IMR-90 (cell line): ENCODE measurements at regions not wholly inside any gene's neighbourhood (a gene's known extent, or its start where the extent isn't known, plus 50 kb on each side); places are given as distances from the start of the nearest gene placed in this dataset.
A peak's percentile ranks its signal among the peaks of the same experiment; 100 is the strongest.

Experiments
- ATAC-seq: fragments of 200-7000 bp; cut with Tn5 transposase; 2 replicates; pipeline ENCODE4 v1.9.1; 2020; ENCODE audit warnings: low read depth, mild to moderate bottlenecking, moderate library complexity
- BruUV-seq: library from RNA; stranded (reverse); fragments of 400-500 nt; replicated peaks from 2 replicates; lab custom pipeline; 2021; lab: Mats Ljungman, UMichigan
- CTCF ChIA-PET: fragments of 300-600 bp; formaldehyde crosslinking; extraction: SDS; loops from one replicate; lab custom pipeline; 2021; ENCODE audit warnings: antibody characterized with exemption; lab: Yijun Ruan, JAX
- POLR2A ChIA-PET: fragments of 300-600 bp; sonication (Branson Sonifier 250); formaldehyde crosslinking; loops from one replicate; lab custom pipeline; 2022; ENCODE audit warnings: antibody characterized with exemption; ENCODE audit not compliant: unreplicated experiment; lab: Charles Lee
- DNase-seq: peaks from one replicate; pipeline ENCODE4 v3.0.0; 2013
- H2AFZ ChIP-seq: replicated peaks from 2 replicates; pipeline ENCODE3; 2013; ENCODE audit warnings: low read length, mild to moderate bottlenecking; ENCODE audit not compliant: poor library complexity
- H2AK5ac ChIP-seq: 2 replicates; pipeline ENCODE4 v1.6.1; 2013; ENCODE audit warnings: low read depth, low read length, inconsistent platforms
- H2AK9ac ChIP-seq: replicated peaks from 2 replicates; pipeline ENCODE3; 2013; ENCODE audit warnings: mild to moderate bottlenecking, low read depth, low read length, moderate library complexity; ENCODE audit not compliant: poor library complexity
- H2BK120ac ChIP-seq: 2 replicates; pipeline ENCODE4 v1.6.1; 2013; ENCODE audit warnings: low read depth, low read length, inconsistent platforms
- H2BK15ac ChIP-seq: 3 replicates; pipeline ENCODE4 v1.6.1; 2013; ENCODE audit warnings: low read depth, low read length, inconsistent platforms
- H2BK20ac ChIP-seq: 2 replicates; pipeline ENCODE4 v1.6.1; 2013; ENCODE audit warnings: low read depth, mild to moderate bottlenecking, inconsistent platforms, low read length, moderate library complexity
- H2BK5ac ChIP-seq: 2 replicates; pipeline ENCODE4 v1.6.1; 2013; ENCODE audit warnings: mild to moderate bottlenecking, low read depth, low read length, inconsistent platforms; ENCODE audit not compliant: poor library complexity, severe bottlenecking
- H3K14ac ChIP-seq: replicated peaks from 2 replicates; pipeline ENCODE4 v1.6.1; 2013; ENCODE audit warnings: low read depth, low read length, inconsistent platforms
- H3K18ac ChIP-seq: 2 replicates; pipeline ENCODE4 v1.6.1; 2013; ENCODE audit warnings: low read depth, low read length, control low read depth
- H3K23ac ChIP-seq: 2 replicates; pipeline ENCODE4 v1.6.1; 2013; ENCODE audit warnings: low read depth, low read length, inconsistent platforms
- H3K27ac ChIP-seq: 2 replicates; pipeline ENCODE4 v1.5.1; 2013; ENCODE audit warnings: mild to moderate bottlenecking, control low read depth, low read length; ENCODE audit not compliant: insufficient read depth
- H3K27me3 ChIP-seq: 2 replicates; pipeline ENCODE4 v1.6.1; 2013; ENCODE audit warnings: low read length; ENCODE audit not compliant: control insufficient read depth, insufficient read depth
- H3K36me3 ChIP-seq: 2 replicates; pipeline ENCODE4 v1.6.1; 2013; ENCODE audit warnings: low read length, mixed read lengths; ENCODE audit not compliant: control insufficient read depth, insufficient read depth
- H3K4ac ChIP-seq: 2 replicates; pipeline ENCODE4 v1.6.1; 2013; ENCODE audit warnings: low read depth, low read length, inconsistent platforms
- H3K4me1 ChIP-seq: 2 replicates; pipeline ENCODE4 v1.6.1; 2013; ENCODE audit warnings: low read length, mixed read lengths; ENCODE audit not compliant: control insufficient read depth, insufficient read depth
- H3K4me2 ChIP-seq: 2 replicates; pipeline ENCODE4 v1.6.1; 2013; ENCODE audit warnings: low read depth, mild to moderate bottlenecking, control low read depth, low read length, moderate library complexity
- H3K4me3 ChIP-seq: 2 replicates; pipeline ENCODE4 v1.5.1; 2013; ENCODE audit warnings: low read depth, mild to moderate bottlenecking, control low read depth, low read length, moderate library complexity; ENCODE audit not compliant: insufficient read depth
- H3K56ac ChIP-seq: 2 replicates; pipeline ENCODE4 v1.6.1; 2013; ENCODE audit warnings: low read length, inconsistent platforms; ENCODE audit not compliant: insufficient read depth; ENCODE audit errors: extremely low read depth
- H3K79me1 ChIP-seq, 2 experiments: 2 replicates each; pipeline ENCODE4 v1.6.1; 2013; ENCODE audit warnings: low read length in 2 of 2, inconsistent platforms in 1 of 2, low read depth in 1 of 2
- H3K9ac ChIP-seq: 2 replicates; pipeline ENCODE4 v1.6.1; 2013; ENCODE audit warnings: low read depth, low read length, control low read depth
- H3K9me1 ChIP-seq: 2 replicates; pipeline ENCODE4 v1.6.1; 2013; ENCODE audit warnings: low read length, inconsistent platforms; ENCODE audit not compliant: insufficient read depth
- H3K9me3 ChIP-seq: 2 replicates; pipeline ENCODE4 v1.6.1; 2013; ENCODE audit warnings: low read length; ENCODE audit not compliant: control insufficient read depth, insufficient read depth
- H4K20me1 ChIP-seq: 2 replicates; pipeline ENCODE4 v1.6.1; 2013; ENCODE audit warnings: low read length, inconsistent platforms; ENCODE audit not compliant: insufficient read depth
- H4K5ac ChIP-seq: 2 replicates; pipeline ENCODE4 v1.6.1; 2013; ENCODE audit warnings: mild to moderate bottlenecking, low read depth, low read length, control low read depth
- H4K8ac ChIP-seq, 2 experiments: 2 replicates each; pipeline ENCODE4 v1.6.1; 2013; ENCODE audit warnings: low read depth in 2 of 2, low read length in 2 of 2, control low read depth in 1 of 2, inconsistent platforms in 1 of 2
- H4K91ac ChIP-seq: 2 replicates; pipeline ENCODE4 v1.6.1; 2013; ENCODE audit warnings: low read depth, low read length, inconsistent platforms; ENCODE audit not compliant: insufficient read depth
- BHLHE40 ChIP-seq: fragments of 150-350 bp; IDR thresholded peaks from 2 replicates; pipeline ENCODE4 v1.6.1; 2016; ENCODE audit warnings: mild to moderate bottlenecking, low read depth, low read length
- CEBPB ChIP-seq: IDR thresholded peaks from 2 replicates; pipeline ENCODE4 v1.6.1; 2012; ENCODE audit warnings: low read depth, low read length, improper control_type of control experiment
- CHD1 ChIP-seq: IDR thresholded peaks from 2 replicates; pipeline ENCODE4 v1.6.1; 2012; ENCODE audit warnings: low read depth, low read length, improper control_type of control experiment
- FOS ChIP-seq: fragments of 150-350 bp; IDR thresholded peaks from 2 replicates; pipeline ENCODE4 v1.6.1; 2016; ENCODE audit warnings: low read depth, low read length
- MAFK ChIP-seq: IDR thresholded peaks from 2 replicates; pipeline ENCODE4 v1.6.1; 2012; ENCODE audit warnings: low read depth, low read length, improper control_type of control experiment
- MAZ ChIP-seq: IDR thresholded peaks from 2 replicates; pipeline ENCODE4 v1.6.1; 2012; ENCODE audit warnings: low read depth, mild to moderate bottlenecking, low read length, improper control_type of control experiment, moderate library complexity, borderline replicate concordance
- MXI1 ChIP-seq: IDR thresholded peaks from 2 replicates; pipeline ENCODE4 v1.6.1; 2012; ENCODE audit warnings: low read depth, mild to moderate bottlenecking, low read length, moderate library complexity, borderline replicate concordance
- NFE2L2 ChIP-seq: fragments of 150-350 bp; IDR thresholded peaks from 2 replicates; pipeline ENCODE4 v1.6.1; 2016; ENCODE audit warnings: low read depth, mild to moderate bottlenecking, low read length
- POLR2A ChIP-seq: IDR thresholded peaks from 2 replicates; pipeline ENCODE4 v1.6.1; 2012; ENCODE audit warnings: mild to moderate bottlenecking, low read depth, low read length
- RAD21 ChIP-seq: IDR thresholded peaks from 2 replicates; pipeline ENCODE4 v1.6.1; 2012; ENCODE audit warnings: low read length, improper control_type of control experiment
- RCOR1 ChIP-seq: IDR thresholded peaks from 2 replicates; pipeline ENCODE4 v1.6.1; 2012; ENCODE audit warnings: mild to moderate bottlenecking, low read length, improper control_type of control experiment; ENCODE audit not compliant: insufficient replicate concordance
- RFX5 ChIP-seq: IDR thresholded peaks from 2 replicates; pipeline ENCODE4 v1.8.0; 2012; ENCODE audit warnings: low read depth, mild to moderate bottlenecking, low read length, moderate library complexity
- SMC3 ChIP-seq: fragments of 150-350 bp; IDR thresholded peaks from 2 replicates; pipeline ENCODE4 v1.6.1; 2016; ENCODE audit warnings: low read depth, mild to moderate bottlenecking, antibody characterized with exemption, low read length, moderate library complexity
- WGBS, 2 experiments: methylation state at CpG; one replicate each; pipeline versions ENCODE4 v1.1.5 to v1.1.7; 2013; ENCODE audit warnings: missing lambda C conversion rate in 2 of 2; ENCODE audit not compliant: insufficient read length in 1 of 2; ENCODE audit errors: extremely low coverage in 2 of 2; 5-methylcytosine and 5-hydroxymethylcytosine counted together
- dilution Hi-C: fragments of 300-500 bp; cut with HindIII; formaldehyde crosslinking; loops from one replicate; pipeline ENCODE4 v1.14.3; 2018; ENCODE audit warnings: low sequenced_read_pairs; ENCODE audit not compliant: unreplicated experiment
- in situ Hi-C: fragments of 300-500 bp; cut with MboI; formaldehyde crosslinking; loops from 3 replicates; pipeline ENCODE4 v1.14.3; 2019; ENCODE audit warnings: low sequenced_read_pairs, inconsistent platforms, mixed read lengths
- intact Hi-C: fragments of 100-400 bp; cut with micrococcal nuclease; formaldehyde crosslinking; loops from 2 replicates; pipeline ENCODE4 v1.10.0; 2022
- TF ChIP-seq, protein P1 (sequence below): fragments of 150-350 bp; IDR thresholded peaks from 2 replicates; pipeline ENCODE4 v1.6.1; 2017; ENCODE audit warnings: mild to moderate bottlenecking, antibody characterized with exemption, low read length, low read depth
- TF ChIP-seq, protein P2 (sequence below): fragments of 150-350 bp; IDR thresholded peaks from 2 replicates; pipeline ENCODE4 v1.6.1; 2016; ENCODE audit warnings: low read depth, mild to moderate bottlenecking, low read length, moderate library complexity, borderline replicate concordance
- TF ChIP-seq, protein P3 (sequence below): conservative IDR thresholded peaks from 2 replicates; pipeline ENCODE4 v1.5.1; 2012; ENCODE audit warnings: mild to moderate bottlenecking, low read depth, low read length, improper control_type of control experiment

DNA sequence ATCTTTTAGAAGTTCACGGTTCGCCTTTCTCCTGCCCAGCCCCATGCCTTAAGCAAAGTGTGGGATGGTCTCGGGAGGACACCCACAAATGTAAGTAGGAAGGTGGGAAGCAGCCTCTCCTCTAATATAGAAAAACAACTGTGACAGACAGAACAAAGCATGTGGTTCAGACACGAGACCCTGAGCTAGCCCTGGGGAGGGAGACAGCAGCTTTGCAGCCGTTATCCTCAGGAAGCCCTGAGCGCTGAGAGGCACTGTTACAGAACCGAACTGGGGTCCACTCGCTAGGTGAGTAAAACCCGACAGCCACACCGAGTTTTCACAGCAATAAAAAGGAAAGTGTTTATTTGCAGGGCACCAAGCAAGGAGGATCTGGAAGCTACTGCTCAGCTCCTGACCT, 210.6 kb downstream of the UQCRFS1 start:
- intact Hi-C loops (no loop called here), in situ Hi-C loops (no loop called here)

More for the DNA sequence above, 210.6 kb downstream of the UQCRFS1 start:
- ChIA-PET POLR2A (no interaction called here), CTCF (no interaction called here)
- Histone ChIP-seq H4K5ac (no peak overlapping the region), H3K4ac (no peak overlapping the region), H4K20me1 (no peaks in the 10 kb centered on the region), H3K27ac (no peak overlapping the region), H3K18ac (no peak overlapping the region), H2AK5ac (no peak overlapping the region), H2AFZ (peak overlapping the region; percentile 16), H3K4me2 (no peak overlapping the region), H3K9ac (no peak overlapping the region), H3K4me3 (no peak overlapping the region), H3K79me1 (no peaks in the 10 kb centered on the region), H2AK9ac (no peak overlapping the region), H3K9me1 (no peaks in the 10 kb centered on the region), H2BK20ac (no peak overlapping the region), H2BK120ac (no peak overlapping the region), H3K14ac (no peak overlapping the region), H3K36me3 (no peaks in the 10 kb centered on the region), H2BK15ac (no peak overlapping the region), H3K4me1 (no peaks in the 10 kb centered on the region), H4K8ac (no peak overlapping the region), H4K91ac (no peak overlapping the region), H3K56ac (no peak overlapping the region), H3K27me3 (no peaks in the 10 kb centered on the region; the same call in 1 of the 2 replicates), H3K9me3 (no peaks in the 10 kb centered on the region; the same call in 1 of the 2 replicates), H3K23ac (no peak overlapping the region; the same call in 1 of the 2 replicates), H2BK5ac (no peak overlapping the region)
- DNase-seq (no peak), ATAC-seq (no peak)
- no peak for TF ChIP-seq RFX5
- TF ChIP-seq, protein P1, sequence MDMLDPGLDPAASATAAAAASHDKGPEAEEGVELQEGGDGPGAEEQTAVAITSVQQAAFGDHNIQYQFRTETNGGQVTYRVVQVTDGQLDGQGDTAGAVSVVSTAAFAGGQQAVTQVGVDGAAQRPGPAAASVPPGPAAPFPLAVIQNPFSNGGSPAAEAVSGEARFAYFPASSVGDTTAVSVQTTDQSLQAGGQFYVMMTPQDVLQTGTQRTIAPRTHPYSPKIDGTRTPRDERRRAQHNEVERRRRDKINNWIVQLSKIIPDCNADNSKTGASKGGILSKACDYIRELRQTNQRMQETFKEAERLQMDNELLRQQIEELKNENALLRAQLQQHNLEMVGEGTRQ, result no peak
- TF ChIP-seq MAFK, result no peak
- no peak for TF ChIP-seq POLR2A
- no peak for TF ChIP-seq MXI1
- no peak for TF ChIP-seq MAZ
- no peak for TF ChIP-seq CEBPB
- TF ChIP-seq BHLHE40, result no peak
- TF ChIP-seq FOS, result no peak
- TF ChIP-seq NFE2L2, result no peak
- TF ChIP-seq RAD21, result no peak
- TF ChIP-seq CHD1, result no peak
- TF ChIP-seq, protein P2, sequence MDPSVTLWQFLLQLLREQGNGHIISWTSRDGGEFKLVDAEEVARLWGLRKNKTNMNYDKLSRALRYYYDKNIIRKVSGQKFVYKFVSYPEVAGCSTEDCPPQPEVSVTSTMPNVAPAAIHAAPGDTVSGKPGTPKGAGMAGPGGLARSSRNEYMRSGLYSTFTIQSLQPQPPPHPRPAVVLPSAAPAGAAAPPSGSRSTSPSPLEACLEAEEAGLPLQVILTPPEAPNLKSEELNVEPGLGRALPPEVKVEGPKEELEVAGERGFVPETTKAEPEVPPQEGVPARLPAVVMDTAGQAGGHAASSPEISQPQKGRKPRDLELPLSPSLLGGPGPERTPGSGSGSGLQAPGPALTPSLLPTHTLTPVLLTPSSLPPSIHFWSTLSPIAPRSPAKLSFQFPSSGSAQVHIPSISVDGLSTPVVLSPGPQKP, result no peak
- TF ChIP-seq, protein P3, sequence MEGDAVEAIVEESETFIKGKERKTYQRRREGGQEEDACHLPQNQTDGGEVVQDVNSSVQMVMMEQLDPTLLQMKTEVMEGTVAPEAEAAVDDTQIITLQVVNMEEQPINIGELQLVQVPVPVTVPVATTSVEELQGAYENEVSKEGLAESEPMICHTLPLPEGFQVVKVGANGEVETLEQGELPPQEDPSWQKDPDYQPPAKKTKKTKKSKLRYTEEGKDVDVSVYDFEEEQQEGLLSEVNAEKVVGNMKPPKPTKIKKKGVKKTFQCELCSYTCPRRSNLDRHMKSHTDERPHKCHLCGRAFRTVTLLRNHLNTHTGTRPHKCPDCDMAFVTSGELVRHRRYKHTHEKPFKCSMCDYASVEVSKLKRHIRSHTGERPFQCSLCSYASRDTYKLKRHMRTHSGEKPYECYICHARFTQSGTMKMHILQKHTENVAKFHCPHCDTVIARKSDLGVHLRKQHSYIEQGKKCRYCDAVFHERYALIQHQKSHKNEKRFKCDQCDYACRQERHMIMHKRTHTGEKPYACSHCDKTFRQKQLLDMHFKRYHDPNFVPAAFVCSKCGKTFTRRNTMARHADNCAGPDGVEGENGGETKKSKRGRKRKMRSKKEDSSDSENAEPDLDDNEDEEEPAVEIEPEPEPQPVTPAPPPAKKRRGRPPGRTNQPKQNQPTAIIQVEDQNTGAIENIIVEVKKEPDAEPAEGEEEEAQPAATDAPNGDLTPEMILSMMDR, result no peak
- TF ChIP-seq RCOR1, result no peak
- TF ChIP-seq SMC3, result no peak
- dilution Hi-C loops, result no loop called here
- BruUV-seq, result no TSS peak
- WGBS, 2 experiments, result no CpG with 5 or more reads among the region's 10 CpGs
